ENCODE measurements at regions not wholly inside any gene's neighbourhood (a gene's known extent, or its start where the extent isn't known, plus 50 kb on each side); places are given as distances from the start of the nearest gene placed in this dataset.

DNA sequence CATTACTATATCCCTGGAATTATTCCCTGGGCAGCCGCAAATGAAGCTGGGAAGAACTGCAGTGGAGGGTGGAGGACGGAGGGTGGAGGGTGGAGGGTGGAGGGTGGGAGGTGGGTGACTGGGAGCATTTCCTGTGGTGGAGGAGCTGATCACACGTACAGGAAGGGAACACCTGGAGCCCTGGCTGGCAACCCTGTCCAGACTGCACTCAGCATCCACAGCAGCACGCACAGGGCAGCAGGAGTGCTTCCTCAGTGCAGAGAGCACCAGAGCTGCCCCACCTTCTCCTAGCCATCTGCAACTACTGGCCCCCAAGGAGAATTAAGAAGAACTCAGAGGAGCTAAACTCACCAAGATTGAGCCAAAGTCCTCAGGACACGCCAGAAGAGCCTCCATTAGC is 249.9 kb downstream of the EIPR1 start:
- TF ChIP-seq, protein P1, sequence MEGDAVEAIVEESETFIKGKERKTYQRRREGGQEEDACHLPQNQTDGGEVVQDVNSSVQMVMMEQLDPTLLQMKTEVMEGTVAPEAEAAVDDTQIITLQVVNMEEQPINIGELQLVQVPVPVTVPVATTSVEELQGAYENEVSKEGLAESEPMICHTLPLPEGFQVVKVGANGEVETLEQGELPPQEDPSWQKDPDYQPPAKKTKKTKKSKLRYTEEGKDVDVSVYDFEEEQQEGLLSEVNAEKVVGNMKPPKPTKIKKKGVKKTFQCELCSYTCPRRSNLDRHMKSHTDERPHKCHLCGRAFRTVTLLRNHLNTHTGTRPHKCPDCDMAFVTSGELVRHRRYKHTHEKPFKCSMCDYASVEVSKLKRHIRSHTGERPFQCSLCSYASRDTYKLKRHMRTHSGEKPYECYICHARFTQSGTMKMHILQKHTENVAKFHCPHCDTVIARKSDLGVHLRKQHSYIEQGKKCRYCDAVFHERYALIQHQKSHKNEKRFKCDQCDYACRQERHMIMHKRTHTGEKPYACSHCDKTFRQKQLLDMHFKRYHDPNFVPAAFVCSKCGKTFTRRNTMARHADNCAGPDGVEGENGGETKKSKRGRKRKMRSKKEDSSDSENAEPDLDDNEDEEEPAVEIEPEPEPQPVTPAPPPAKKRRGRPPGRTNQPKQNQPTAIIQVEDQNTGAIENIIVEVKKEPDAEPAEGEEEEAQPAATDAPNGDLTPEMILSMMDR (IDR thresholded peaks at IDR 0.05 in 4 of 5, conservative IDR thresholded peaks at IDR 0.05 in 1 of 5), result no peak
- no peak for TF ChIP-seq POLR2A (IDR thresholded peaks at IDR 0.05)

Data from gastrocnemius medialis (tissue), 4 donors.